SK-N-SH (cell line): ENCODE measurements at regions not wholly inside any gene's neighbourhood (a gene's known extent, or its start where the extent isn't known, plus 50 kb on each side); places are given as distances from the start of the nearest gene placed in this dataset.

Source experiments
- MEF2A ChIP-seq: IDR thresholded peaks from 2 replicates; pipeline ENCODE4 v1.4.0; 2012; ENCODE audit warnings: low read depth, borderline replicate concordance
- RAD21 ChIP-seq: IDR thresholded peaks from 2 replicates; pipeline ENCODE4 v1.6.1; 2012; ENCODE audit warnings: mild to moderate bottlenecking, low read length
- RCOR1 ChIP-seq: fragments of 150-350 bp; IDR thresholded peaks from 2 replicates; pipeline ENCODE4 v1.6.1; 2017; ENCODE audit warnings: antibody characterized with exemption, low read length
- TF ChIP-seq, protein P1 (sequence below): fragments of 200-600 bp; sonication (generic); IDR thresholded peaks from 2 replicates; pipeline ENCODE4 v1.6.1; 2017; ENCODE audit warnings: antibody characterized with exemption, mild to moderate bottlenecking, moderate library complexity

DNA sequence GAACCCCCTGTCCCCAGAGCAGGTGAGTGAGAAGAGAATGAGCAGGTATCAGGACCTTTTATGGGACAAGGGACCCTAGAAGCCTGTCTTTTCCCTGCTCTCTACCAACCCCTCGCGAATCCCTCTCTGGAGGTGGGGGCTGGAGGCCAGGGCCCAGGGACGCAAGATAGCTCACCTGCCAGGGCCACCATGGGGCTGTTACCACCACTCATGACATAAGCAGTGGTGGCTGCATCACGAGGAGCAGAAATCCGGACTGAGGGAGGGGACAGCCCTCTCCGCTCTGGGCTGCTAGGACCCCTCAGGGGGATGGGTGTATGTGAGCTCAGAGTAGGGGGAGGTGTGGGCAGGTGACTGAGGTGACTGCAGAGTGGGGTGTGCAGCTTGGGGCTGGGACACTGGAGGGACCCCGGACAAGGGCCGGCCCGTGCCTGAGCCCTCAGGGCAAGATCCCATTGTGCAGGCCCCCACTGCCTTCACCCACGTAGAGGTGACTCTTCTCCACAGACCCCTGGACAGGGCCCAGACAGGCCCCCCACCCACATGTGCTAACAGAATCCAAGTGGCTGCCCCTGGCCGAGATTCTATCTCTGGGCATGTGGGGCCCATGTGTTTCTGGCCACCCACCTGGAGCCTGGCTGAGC is 190.6 kb downstream of the TBC1D2B start:
- TF ChIP-seq MEF2A (no peak), RCOR1 (no peak), RAD21 (no peak)
- TF ChIP-seq, protein P1, sequence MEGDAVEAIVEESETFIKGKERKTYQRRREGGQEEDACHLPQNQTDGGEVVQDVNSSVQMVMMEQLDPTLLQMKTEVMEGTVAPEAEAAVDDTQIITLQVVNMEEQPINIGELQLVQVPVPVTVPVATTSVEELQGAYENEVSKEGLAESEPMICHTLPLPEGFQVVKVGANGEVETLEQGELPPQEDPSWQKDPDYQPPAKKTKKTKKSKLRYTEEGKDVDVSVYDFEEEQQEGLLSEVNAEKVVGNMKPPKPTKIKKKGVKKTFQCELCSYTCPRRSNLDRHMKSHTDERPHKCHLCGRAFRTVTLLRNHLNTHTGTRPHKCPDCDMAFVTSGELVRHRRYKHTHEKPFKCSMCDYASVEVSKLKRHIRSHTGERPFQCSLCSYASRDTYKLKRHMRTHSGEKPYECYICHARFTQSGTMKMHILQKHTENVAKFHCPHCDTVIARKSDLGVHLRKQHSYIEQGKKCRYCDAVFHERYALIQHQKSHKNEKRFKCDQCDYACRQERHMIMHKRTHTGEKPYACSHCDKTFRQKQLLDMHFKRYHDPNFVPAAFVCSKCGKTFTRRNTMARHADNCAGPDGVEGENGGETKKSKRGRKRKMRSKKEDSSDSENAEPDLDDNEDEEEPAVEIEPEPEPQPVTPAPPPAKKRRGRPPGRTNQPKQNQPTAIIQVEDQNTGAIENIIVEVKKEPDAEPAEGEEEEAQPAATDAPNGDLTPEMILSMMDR = no peak
